ENCODE measurements at regions not wholly inside any gene's neighbourhood (a gene's known extent, or its start where the extent isn't known, plus 50 kb on each side); places are given as distances from the start of the nearest gene placed in this dataset.

GRCh38 chr9:87322840-87323635 lies 174.6 kb upstream of the DAPK1 start:
- TF ChIP-seq CTCF (IDR thresholded peaks at IDR 0.05): no peak
- Histone ChIP-seq H3K4me3 (no peak overlapping the region), H3K27me3 (replicated peaks; ENCODE audit: insufficient read depth) (no peaks in the 10 kb centered on the region), H3K36me3 (no peaks in the 10 kb centered on the region), H3K9me3 (no peaks in the 10 kb centered on the region), H3K4me1 (ENCODE audit: control insufficient read depth in 1 of 2, low read depth in 2 of 2) (peaks cover 4 to 13% of the 10 kb centered on the region in 2 donors), H3K27ac (no peak overlapping the region)
- DNase-seq (ENCODE audit: low spot score) (no peak), ATAC-seq (ENCODE audit: insufficient number of reproducible peaks, low FRiP score, low read depth) (no peak)

- ATAC-seq (ENCODE audit: insufficient number of reproducible peaks, low FRiP score, low read depth) (no peak), DNase-seq (ENCODE audit: low spot score) (no peak)
- Histone ChIP-seq H3K27ac (no peak overlapping the region), H3K4me1 (ENCODE audit: control insufficient read depth in 1 of 2, low read depth in 2 of 2) (peaks cover 4 to 13% of the 10 kb centered on the region in 2 donors), H3K36me3 (no peaks in the 10 kb centered on the region), H3K9me3 (no peaks in the 10 kb centered on the region), H3K27me3 (replicated peaks; ENCODE audit: insufficient read depth) (no peaks in the 10 kb centered on the region), H3K4me3 (no peak overlapping the region)
- TF ChIP-seq CTCF (IDR thresholded peaks at IDR 0.05): no peak
Observed at GRCh38 chr9:87323928-87324327, 173.7 kb upstream of the DAPK1 start.

GRCh38 chr9:87324613-87325194 lies 173.0 kb upstream of the DAPK1 start:
- DNase-seq (ENCODE audit: low spot score) (no peak), ATAC-seq (ENCODE audit: insufficient number of reproducible peaks, low FRiP score, low read depth) (no peak)
- H3K27me3 ChIP-seq (replicated peaks; ENCODE audit: insufficient read depth): no peaks in the 10 kb centered on the region
- H3K36me3 ChIP-seq: no peaks in the 10 kb centered on the region
- peaks cover 4 to 13% of the 10 kb centered on the region in 2 donors for H3K4me1 ChIP-seq (ENCODE audit: control insufficient read depth in 1 of 2, low read depth in 2 of 2)
- peak; percentile 82 for TF ChIP-seq CTCF (IDR thresholded peaks at IDR 0.05)
- no peaks in the 10 kb centered on the region for H3K9me3 ChIP-seq
- no peak overlapping the region for H3K4me3 ChIP-seq
- no peak overlapping the region for H3K27ac ChIP-seq

DNA sequence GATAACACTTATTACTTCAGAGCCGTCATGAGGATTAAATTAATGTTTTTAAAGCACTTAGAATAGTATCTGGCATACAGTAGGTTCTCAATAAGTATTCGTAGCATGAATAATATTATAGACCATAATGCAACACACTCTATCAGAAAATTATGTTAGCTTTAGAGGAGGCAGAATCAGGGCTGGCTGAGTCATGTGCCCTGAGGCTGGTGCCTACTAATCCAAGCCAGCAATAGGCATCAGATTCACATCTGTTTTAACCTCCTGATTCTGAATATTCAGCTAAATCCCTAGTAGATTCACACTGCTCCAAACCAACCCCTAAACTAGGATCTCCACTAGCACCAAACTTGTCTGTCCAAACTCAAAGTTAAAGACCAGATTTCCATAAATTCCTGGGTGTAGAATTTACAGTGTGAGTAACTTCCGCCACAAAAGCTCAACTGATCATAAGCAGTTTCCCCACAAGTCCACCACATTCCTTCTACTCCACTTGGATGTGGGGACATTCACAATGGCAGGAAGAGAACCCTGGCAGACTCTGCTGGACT lies 170.0 kb upstream of the DAPK1 start:
- TF ChIP-seq CTCF (IDR thresholded peaks at IDR 0.05): no peak
- Histone ChIP-seq H3K36me3 (no peaks in the 10 kb centered on the region), H3K9me3 (peaks cover 9% of the 10 kb centered on the region), H3K27ac (no peak overlapping the region), H3K4me3 (no peak overlapping the region), H3K27me3 (replicated peaks; ENCODE audit: insufficient read depth) (no peaks in the 10 kb centered on the region), H3K4me1 (ENCODE audit: control insufficient read depth in 1 of 2, low read depth in 2 of 2) (peaks cover 4 to 10% of the 10 kb centered on the region in 2 donors)
- DNase-seq (ENCODE audit: low spot score) (no peak), ATAC-seq (ENCODE audit: insufficient number of reproducible peaks, low FRiP score, low read depth) (no peak)

- TF ChIP-seq CTCF (IDR thresholded peaks at IDR 0.05): no peak
- Histone ChIP-seq H3K36me3 (no peaks in the 10 kb centered on the region), H3K4me3 (no peak overlapping the region), H3K27me3 (replicated peaks; ENCODE audit: insufficient read depth) (no peaks in the 10 kb centered on the region), H3K4me1 (ENCODE audit: control insufficient read depth in 1 of 2, low read depth in 2 of 2) (peaks cover 0 to 11% of the 10 kb centered on the region in 2 donors), H3K27ac (no peak overlapping the region), H3K9me3 (peaks cover 9% of the 10 kb centered on the region)
- no peak for ATAC-seq (ENCODE audit: insufficient number of reproducible peaks, low FRiP score, low read depth)
- no peak for DNase-seq (ENCODE audit: low spot score)
Observed at GRCh38 chr9:87333802-87334201, 163.9 kb upstream of the DAPK1 start.
